Ovary (tissue), 3 donors: ENCODE measurements at regions not wholly inside any gene's neighbourhood (a gene's known extent, or its start where the extent isn't known, plus 50 kb on each side); places are given as distances from the start of the nearest gene placed in this dataset.

Source experiments
- CTCF ChIP-seq, 3 donors: fragments of 450-650 bp in 2 of 3; fragments of 200-600 bp in 1 of 3; IDR thresholded peaks; one replicate each; pipeline versions ENCODE4 v1.5.1 to v1.8.0; 2016 to 2022; ENCODE audit warnings: antibody characterized with exemption in 3 of 3, mild to moderate bottlenecking in 1 of 3
- EP300 ChIP-seq: sonication (generic); formaldehyde crosslinking; IDR thresholded peaks from one replicate; pipeline ENCODE4 v1.6.1; 2017; ENCODE audit warnings: antibody characterized with exemption
- donor health status: DM: no; HTN: no; CAD: no.

- TF ChIP-seq CTCF (IDR thresholded peaks at IDR 0.05) (no peak), EP300 (no peak)
Measured at GRCh38 chrX:55867708-55868107, 150.2 kb downstream of the RRAGB start.
